Panc1 (cell line): ENCODE measurements at regions not wholly inside any gene's neighbourhood (a gene's known extent, or its start where the extent isn't known, plus 50 kb on each side); places are given as distances from the start of the nearest gene placed in this dataset.

Source experiments
- POLR2AphosphoS5 ChIP-seq: IDR thresholded peaks from 2 replicates; pipeline ENCODE4 v1.6.1; 2012; ENCODE audit warnings: mild to moderate bottlenecking, low read depth, low read length, moderate library complexity
- SIN3A ChIP-seq: IDR thresholded peaks from 2 replicates; pipeline ENCODE4 v1.6.1; 2012; ENCODE audit warnings: low read depth, mild to moderate bottlenecking, low read length, moderate library complexity, borderline replicate concordance; ENCODE audit not compliant: insufficient read depth
- TF ChIP-seq, protein P1 (sequence below): fragments of 450-650 bp; IDR thresholded peaks from 2 replicates; pipeline ENCODE4 v1.5.1; 2017; ENCODE audit warnings: mild to moderate bottlenecking

DNA sequence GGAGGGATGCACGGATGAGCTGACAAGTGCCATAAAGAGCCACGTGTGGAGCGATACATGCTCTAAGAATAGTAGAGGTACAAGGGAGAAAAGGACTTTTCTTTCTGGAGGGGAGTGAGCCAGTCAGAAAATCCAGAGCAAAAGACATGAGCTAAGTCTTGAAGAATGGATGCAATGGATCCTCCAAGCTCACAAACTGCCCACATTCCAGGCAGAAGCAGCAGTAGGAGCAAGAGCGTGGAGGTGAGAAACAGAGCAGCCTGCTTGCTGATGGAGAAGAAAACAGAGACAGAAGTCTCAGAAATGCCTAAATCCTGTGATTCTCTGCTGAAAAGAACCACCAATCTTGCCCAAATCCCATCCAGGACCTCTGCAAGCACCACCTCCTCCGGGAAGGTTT is 78.2 kb upstream of the RALGPS2 start:
- TF ChIP-seq POLR2AphosphoS5 (no peak), SIN3A (no peak)
- TF ChIP-seq, protein P1, sequence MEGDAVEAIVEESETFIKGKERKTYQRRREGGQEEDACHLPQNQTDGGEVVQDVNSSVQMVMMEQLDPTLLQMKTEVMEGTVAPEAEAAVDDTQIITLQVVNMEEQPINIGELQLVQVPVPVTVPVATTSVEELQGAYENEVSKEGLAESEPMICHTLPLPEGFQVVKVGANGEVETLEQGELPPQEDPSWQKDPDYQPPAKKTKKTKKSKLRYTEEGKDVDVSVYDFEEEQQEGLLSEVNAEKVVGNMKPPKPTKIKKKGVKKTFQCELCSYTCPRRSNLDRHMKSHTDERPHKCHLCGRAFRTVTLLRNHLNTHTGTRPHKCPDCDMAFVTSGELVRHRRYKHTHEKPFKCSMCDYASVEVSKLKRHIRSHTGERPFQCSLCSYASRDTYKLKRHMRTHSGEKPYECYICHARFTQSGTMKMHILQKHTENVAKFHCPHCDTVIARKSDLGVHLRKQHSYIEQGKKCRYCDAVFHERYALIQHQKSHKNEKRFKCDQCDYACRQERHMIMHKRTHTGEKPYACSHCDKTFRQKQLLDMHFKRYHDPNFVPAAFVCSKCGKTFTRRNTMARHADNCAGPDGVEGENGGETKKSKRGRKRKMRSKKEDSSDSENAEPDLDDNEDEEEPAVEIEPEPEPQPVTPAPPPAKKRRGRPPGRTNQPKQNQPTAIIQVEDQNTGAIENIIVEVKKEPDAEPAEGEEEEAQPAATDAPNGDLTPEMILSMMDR = no peak
